CMK (cell line): ENCODE measurements at regions not wholly inside any gene's neighbourhood (a gene's known extent, or its start where the extent isn't known, plus 50 kb on each side); places are given as distances from the start of the nearest gene placed in this dataset.

ENCODE experiments used
- DNase-seq: peaks from one replicate; pipeline ENCODE4 v3.0.0-alpha.2; 2010; ENCODE audit warnings: low read depth

DNA sequence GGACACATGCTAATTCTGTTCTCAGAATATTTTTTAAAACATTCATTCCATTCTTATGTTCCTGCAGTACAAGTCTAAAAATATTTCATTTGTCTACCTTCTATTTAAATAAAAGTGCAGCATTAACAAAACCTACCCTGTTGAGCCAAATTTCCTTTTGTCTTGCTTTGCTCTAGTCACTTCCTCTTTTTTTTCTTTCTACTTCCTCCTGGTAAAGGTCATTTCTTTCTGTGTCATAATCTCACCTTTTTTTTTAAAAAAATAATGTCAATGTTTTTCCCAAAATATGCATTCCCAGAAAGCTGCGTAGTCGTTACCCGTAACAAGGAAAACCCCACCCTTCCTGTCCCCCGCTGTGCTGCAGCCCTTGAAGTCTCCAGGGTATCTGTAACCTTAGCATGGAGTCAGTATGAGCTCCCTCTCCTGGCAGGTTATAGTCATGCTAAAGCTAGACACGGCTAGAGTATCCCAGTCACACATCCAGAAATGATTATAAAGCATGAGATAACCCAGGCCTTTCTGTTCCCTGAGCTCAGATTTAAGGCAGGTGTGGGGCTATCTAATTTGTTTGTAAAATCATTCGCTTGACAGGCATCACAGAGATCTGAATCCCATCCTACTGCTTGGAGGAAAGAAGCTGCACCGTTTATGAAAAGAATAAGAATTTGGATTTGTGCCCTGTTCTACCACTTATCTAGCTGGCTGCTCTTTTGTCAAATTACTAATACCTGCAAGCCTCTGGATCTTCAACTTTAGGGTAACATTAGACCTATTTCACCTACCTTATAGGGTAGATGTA, 51.1 kb upstream of the EED start:
- DNase-seq, result peak; percentile 92

DNA sequence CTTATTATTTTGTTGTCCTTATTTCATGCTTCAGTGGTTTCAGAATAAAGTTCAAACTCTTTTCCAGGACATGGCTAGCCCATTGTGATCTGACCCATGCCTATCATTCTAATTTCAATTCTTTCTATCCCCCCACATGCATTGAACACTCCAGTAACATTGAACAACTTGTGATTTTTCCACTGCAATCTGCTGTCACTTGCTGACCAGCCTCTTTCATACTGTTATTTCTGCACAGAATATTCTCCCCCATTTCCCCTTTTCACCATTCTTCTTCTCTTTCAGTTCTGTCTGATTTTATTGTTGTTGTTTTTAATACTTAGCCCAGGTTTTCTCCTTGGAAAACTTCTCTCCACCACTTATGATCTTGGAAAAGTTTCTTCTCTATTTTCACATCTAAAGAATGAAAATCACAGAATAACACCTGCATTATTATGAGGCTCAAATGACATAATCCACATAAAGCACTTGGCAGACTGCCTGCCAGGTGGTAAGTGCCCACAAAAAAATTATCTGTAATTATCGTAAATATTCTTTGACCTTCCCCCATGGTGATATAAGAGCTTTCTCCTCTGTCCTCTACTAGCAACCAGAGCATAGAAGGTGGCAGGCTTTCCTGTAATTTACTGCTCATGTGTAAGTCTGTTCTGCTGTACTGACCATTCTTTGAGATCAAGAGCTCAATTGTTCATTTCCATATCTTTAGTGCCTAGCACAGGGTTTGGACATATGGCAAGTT, 51.9 kb upstream of the EED start:
- no peak for DNase-seq

DNA sequence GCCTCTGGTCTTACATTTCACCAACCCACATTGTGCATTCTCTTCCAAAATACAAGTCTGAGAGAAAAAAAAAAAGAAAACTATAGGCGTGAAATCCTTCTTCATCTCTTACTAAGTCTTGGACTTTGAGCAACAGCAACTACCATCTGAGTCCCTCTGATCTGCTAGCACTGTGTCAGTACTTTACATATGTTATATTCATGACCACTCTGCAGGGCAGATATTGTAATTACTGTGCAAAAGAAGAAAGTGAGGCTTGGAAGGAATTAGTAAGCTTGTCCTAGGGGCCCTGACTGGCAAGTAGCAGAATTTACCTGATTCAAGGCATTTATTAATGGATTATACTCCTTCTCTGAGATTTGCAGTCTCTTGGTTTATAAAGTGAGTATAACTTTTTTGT, 52.7 kb upstream of the EED start:
- no peak for DNase-seq

DNA sequence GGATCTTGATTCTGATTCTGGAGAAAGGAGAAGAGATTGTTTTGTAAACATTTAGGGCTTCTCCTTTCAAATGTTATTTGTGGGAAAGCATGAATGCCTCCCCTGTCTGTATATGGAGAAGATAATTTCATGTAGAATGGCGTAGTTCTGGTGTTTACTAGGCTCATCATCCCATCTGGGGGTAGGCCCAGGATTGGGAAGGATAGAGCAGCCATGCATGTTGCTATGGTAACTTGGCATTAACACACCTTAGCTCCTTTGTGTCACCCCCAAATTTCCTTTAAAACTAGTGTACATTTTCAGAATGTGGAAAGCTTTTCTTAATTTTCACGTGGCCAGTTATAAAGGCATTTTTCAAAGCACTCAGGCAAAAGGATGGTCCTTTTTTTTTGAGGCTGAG, 57.5 kb upstream of the EED start:
- DNase-seq, result no peak

DNA sequence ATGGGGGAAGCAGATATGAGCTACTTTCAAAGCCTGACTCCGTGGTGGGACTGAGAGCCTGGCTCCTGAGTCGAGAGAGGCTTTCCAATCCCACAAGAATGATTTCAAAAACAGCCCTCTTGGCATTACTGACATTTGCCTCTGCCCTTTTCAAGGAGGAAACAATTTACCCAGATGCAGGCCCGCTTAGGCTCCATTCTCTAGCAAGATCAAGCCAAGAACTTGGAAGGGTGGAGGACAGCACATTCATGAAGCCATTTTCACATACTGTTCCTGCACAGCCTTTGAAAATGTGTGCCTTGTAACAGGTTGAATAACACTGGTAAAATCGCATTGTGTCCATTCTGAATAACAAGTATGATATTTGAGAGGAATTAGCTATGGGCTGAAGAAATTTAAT, 58.2 kb upstream of the EED start:
- DNase-seq, result no peak

DNA sequence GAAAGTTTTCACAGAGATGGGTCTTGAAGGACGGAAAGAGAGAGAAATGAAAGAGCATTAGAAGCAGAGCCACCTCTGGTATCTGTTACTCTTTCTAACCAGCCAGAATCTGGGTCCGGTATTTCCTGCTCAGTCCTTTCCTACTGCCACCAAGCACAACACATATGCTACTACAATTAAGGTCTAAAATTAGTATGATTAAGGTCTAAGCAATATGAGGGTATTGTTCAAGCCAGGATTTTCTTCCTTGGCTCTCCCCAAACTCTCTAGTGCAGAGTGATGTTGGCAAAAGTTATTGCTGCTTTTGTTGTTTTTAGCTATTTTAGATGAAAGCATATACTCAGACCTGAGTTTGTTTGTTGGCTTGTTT, 59.2 kb upstream of the EED start:
- no peak for DNase-seq

DNA sequence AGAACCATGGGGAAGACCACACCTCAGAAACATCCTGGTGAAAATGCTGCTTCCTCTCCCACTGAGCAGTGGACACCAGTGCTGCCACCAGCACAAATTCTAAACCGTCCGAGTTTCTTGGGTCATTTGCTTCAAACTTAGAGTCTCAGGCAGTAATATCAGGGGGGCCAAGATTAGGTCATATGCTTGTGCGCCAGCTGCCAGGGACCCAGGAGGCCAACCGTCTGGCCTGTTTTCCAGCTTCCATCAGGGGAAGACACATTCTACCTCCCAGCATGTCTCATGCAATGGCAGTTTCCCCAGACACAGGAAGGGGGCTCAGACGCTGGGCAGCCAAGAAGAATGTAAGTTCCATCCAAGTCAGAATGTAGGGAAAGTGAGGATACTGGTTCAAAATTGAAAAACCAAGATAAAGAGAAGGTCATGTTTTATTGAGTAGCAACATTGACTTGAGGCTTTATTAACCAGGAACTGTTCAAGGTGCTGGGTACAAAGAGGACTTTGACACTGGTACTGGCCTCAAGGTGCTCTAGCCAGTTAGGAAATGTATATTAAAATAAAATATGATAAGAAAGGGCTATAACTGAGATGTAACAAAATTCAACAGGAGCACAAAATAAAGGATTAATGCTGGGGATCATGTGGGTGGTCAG, 59.7 kb upstream of the EED start:
- no peak for DNase-seq

DNA sequence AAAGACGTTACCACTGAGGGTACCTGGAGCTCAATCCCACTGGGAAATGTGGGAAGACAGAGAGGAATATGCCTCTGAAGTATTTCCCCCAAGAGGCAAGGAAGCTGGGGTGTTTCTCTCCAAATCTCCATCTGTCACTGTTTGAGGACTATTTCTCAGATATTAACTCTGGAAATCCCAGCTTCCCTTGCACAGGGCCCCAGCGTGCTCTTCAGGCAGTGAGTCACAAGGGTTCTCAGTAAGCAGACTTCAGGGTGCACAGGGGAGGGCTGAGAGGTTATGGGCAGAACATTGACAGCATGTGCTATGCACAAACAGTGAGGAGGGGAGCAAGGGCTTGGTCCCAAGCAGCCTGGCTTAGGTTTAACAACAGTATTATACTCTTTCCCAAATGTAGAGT, 60.9 kb upstream of the EED start:
- DNase-seq, result no peak

DNA sequence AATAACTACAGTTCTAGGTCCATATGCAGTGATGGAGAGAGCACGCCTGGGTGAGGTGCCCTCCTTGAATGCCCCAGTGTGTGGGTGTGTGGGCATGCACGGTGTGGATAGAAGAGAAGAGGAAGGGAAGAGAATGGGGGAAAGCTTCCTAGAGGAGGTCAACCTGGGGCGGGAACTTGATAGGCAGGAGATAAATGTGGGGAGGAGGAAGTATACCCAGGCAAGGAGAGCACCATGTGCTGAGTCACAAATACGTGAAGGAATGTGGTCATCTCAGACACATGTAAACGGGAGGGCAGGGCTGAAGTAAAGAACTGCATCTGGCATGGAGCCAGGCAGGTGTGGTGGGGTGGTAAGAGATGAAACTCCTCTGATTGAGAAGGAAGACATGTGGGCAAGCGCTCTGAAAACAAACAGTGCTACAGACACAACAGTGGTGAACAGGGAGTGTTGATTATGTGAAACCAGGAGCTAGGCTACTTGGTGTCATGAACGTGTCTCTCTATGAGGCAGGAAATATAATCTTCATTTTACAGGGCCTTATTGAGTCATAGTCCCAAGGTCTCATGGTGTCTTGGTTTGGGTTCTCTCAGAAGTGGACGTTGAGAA, 61.5 kb upstream of the EED start:
- DNase-seq, result peak; percentile 88

DNA sequence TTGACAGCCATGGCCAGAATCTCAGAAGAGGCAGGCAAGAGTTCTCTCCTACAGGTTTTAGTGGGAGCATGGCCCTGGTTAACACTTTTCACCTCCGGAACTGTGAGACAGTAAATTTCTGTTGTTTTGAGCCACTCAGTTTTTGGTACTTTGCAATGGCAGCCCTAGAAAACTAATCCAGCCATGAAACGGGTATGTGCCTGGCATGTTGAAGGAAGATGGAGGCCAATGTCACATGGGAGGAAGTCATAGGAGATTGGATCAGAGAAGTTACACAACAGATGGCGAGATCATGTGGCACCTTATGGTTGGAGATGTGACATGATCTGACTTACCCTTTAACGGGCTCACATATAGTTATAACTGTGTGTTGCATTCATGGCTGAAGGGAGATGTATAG, 63.2 kb upstream of the EED start:
- no peak for DNase-seq

DNA sequence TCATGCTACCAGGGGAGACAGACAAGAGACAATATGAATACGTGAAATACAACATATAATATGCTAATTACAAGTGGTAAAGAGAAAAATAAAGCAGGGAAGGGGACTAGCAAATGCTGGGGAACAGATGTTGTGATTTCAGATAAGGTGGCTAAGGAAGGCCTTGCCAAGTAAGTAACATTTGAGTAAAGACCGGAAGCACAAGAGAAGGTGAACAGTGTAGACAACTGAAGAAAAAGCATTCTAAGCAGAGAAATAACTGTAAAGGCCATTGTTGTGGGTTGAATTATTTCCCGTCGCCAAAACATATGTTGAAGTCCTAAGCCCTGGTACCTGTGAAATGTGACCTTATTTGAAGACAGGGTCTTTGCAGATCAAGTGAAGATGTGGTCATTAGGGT, 63.7 kb upstream of the EED start:
- DNase-seq, result peak; percentile 51

DNA sequence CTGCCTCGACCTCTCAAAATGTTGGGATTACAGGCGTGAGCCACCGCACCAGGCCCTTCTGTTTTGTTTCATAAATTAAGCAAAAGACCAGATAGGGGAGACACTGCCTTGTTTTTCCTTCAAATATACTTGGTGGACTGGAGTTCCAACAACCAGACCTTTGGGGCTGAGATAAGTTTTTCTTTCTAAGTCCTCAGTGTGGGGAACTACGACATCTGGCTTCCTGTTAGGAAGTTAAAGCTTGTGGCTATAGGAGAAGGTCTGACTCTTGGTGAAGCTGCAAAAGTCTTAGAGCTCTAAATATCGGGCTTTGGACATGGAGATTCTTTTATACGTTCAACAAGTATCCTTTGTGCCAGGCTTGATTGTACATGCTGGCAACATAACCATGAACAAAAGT, 64.1 kb upstream of the EED start:
- DNase-seq, result peak; percentile 49

DNA sequence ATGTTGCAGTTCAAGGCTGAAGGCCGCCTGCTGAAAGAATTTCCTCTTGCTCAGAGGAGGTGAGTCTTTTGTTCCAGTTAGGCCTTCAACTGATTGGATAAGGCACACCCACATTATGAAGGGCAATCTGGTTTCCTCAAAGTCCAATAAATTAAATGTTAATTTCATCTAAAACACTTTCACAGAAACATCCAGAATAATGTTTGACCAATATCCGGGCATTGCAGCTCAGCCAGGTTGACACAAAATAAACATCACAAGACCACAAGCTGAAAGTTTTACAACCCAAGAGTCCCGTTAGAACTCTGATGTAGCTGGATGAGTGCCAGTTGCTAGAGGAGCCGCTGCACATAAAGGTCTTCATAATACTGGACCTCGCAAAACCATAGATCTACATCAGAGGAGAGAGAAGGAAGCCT, 64.9 kb upstream of the EED start:
- no peak for DNase-seq

DNA sequence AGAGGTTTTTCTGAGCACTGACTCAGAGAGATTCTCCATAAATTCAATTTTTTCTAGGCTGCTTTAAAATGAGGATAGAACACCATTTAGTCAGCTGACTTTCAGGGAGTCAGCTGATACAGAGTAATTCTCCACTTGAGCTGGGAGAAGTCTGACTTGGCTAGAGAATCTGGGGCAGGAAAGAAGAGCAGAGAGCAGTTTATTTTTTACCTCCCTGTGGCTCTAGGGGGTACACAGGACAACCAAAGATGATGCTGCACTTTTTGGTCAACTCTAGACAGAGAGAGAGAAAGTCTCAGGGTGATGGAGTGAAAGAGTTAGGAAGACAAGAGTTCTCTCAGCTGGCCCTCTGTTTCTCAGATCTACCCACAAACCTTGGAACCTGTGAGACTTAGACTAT, 67.3 kb upstream of the EED start:
- DNase-seq, result no peak

DNA sequence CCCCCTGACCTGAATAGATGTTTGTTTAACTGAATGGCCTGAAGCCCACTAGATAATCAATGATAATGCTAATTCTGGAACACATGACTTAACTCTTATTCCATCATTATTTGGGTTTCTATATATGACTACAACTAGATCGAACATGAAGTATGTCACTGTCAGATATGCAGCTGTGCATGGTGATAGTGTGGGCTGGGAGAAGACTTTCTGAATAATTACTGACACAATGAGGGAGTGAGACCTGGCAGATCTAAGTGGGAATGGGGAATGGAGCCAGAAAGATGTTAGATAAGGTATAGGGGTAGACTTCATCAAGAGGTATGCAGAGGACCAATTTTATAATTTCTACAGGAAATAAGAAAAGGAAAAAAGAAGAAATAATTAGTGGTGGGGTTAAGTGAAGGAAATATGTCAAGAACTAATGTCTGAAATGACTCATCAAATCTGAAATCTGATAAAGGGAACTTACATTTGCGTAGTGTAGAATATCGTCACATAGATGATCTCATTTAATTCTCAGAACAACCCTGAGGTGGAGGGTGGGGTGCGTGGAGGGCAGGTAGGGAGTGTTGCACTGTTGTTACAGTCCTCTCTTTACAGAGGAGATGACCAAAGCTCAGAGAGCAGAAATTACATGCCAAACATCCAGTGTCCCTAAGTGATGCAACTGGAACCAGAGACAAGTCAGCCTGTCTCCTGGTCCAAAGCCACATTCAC, 68.2 kb upstream of the EED start:
- DNase-seq, result no peak

DNA sequence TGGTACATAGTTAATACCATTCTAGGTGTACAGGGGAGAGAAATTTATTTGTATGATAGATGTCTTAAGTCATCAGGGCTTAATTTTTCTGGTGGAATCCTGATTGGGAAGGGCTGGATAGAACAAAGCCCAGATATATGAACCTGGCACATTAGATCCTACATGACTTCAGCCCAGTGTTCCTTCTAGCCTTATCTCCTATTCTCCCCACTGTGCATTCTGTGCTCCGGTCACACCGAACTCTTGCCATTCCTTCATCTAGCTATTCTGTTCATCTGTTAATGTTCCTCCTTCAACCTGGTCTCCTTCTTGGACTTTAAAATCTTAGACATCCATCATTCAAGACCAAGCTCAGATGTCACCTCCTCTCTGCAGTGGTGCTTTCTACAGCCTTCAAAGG, 68.9 kb upstream of the EED start:
- no peak for DNase-seq

DNA sequence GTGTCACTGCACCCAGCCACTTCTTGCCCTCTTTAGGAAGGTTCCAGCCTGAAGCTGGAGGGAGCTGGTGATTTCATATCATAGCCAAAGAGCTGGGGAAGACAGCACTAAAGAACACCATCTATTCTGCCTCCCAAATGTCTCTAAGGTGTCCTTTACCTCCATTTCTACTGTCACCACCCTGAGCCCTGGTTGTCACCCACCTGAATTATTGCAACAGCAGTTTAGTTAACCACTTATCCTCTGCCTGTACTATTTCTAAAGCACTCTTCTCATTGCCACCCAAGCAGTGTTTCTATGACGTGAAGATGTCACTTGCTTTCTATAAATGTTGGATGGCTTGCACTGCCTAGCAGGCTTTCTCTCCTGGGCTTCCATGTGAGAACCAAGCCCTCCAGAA, 69.4 kb upstream of the EED start:
- no peak for DNase-seq

DNA sequence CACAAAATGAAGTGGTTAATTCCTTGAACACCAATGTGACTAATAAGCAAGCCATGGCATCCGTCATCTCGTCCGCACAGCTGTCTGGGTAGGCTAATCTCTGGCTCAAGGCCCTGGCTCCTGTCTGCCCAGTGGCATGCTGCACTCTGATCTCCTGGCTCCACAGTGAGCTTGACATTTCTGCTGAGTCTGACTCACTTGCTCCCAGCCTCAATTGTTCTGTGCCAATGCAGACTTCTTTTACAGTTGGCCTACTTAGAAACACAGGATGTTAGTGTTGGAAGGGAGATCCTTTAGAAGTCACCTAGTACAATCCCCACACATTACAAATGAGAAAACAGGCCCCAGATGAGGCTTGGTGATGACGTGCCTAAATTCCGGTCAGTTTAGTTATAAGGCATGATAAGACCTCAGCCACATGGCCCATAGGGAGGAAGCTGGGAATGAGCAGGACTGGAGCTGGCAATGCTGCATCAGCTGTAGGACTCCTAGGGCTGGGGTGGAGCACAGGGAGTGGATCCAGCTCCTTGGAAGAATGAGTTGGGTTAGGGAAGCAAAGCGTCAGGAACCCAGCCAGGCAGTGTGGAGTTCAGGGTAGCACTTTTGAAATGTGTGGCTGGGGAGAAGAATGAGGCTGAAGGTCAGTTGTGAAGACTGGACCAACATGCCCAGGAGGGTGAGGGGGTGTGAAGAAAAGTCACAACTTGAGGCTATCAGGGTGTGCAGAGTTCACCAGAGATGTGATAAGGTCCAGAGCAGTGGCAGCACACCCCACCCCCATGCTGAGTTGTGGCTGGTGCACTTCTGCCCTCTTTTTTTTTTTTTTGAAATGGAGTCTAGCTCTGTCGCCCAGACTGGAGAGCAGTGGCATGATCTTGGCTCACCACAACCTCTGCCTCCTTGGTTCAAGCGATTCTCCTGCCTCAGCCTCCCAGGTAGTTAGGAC, 70.2 kb upstream of the EED start:
- peak; percentile 89 for DNase-seq

DNA sequence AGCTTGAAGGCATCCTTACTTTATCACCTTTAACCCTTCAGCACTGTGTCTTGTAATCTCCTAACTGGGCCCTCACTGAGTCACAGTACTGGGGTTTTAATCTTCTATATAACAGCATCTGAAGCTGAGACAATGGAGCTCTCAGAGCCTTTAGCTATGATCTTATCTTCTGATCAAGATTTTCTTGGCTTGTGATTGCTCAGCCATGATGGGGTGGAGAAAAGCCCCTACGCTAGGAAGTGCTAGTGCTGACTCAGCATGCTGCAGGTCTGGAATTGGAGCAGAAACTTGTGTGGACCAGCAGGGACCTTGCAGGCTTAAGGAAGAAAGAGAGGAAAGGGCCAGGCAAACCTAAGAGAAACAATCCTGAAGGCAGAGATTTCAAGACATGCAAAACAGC, 71.7 kb upstream of the EED start:
- DNase-seq, result no peak

DNA sequence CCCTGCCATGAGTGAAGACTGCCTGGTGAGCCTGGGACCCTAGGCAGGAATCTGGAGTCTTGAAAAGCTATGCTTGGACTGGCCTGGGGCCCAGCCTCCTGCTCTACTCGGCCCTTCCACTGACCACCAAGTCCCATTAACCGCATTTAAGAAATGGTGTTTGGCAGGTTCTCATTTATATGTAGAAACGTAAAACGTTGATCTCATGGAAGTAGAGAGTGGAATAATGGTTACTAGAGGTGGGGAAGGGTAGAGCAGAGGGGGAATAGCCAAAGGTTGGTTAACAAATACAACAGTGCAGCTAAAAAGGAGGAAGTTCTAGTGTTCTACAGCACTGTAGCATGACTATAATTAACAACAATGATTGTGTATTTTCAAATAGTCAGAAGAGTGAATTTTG, 72.9 kb upstream of the EED start:
- DNase-seq, result no peak

DNA sequence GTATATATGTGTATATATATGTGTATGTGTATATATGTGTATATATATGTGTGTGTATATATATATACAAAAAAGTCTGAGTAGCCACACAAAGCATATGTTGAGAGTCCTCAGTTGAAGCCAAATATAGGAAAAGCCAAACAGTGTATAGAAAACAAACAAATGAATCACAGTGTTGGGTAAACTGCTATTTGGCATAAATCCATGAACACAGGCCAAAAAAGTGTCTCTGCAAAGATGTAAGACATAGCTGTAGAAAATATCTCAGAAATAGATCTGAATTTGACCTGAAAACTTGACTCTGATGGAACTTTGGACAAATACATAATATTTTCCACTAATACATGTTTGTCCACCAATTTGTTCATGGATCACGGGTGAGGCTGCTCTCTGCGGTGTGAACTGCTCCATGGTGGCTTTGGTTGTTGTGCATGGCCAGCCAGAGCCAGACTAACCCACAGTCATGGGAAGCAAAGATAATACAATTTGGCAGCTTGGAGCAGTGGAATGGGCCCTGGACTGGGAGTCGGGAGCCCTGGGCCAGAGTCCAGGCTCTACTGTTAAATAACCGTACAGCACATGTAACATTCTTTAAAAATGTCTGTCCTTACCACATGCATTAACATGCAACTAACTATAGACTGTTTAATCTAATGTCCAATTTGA, 76.9 kb upstream of the EED start:
- no peak for DNase-seq
